ENCODE measurements at regions not wholly inside any gene's neighbourhood (a gene's known extent, or its start where the extent isn't known, plus 50 kb on each side); places are given as distances from the start of the nearest gene placed in this dataset.

DNA sequence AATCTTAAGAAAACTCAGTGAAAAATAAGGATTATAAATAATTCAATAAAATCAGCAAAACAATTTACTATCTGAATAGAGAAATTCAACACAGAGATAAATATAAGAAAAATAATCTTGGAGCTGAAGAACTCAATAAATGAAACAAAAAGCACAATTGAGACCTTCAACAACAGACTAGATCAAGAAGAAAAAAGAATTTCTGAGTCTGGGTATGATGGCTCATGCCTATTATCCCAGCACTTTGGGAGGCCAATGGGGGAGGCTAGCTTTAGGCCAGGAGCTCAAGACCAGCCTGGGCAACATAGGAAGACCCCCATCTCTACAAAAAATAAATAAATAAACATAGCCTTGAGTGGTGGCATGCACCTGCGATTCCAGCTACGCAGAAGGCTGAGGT, 1295.7 kb upstream of the NRXN1 start:
- DNase-seq = no peak
- Histone ChIP-seq H3K27me3 (no peaks in the 10 kb centered on the region), H3K36me3 (no peaks in the 10 kb centered on the region), H3K4me3 (ENCODE audit: low read depth, low read length) (no peak overlapping the region), H3K4me1 (no peaks in the 10 kb centered on the region), H3K9me3 (no peaks in the 10 kb centered on the region)
- TF ChIP-seq, protein P1, sequence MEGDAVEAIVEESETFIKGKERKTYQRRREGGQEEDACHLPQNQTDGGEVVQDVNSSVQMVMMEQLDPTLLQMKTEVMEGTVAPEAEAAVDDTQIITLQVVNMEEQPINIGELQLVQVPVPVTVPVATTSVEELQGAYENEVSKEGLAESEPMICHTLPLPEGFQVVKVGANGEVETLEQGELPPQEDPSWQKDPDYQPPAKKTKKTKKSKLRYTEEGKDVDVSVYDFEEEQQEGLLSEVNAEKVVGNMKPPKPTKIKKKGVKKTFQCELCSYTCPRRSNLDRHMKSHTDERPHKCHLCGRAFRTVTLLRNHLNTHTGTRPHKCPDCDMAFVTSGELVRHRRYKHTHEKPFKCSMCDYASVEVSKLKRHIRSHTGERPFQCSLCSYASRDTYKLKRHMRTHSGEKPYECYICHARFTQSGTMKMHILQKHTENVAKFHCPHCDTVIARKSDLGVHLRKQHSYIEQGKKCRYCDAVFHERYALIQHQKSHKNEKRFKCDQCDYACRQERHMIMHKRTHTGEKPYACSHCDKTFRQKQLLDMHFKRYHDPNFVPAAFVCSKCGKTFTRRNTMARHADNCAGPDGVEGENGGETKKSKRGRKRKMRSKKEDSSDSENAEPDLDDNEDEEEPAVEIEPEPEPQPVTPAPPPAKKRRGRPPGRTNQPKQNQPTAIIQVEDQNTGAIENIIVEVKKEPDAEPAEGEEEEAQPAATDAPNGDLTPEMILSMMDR (IDR thresholded peaks at IDR 0.05; ENCODE audit: low read depth, low read length) = no peak

DNA sequence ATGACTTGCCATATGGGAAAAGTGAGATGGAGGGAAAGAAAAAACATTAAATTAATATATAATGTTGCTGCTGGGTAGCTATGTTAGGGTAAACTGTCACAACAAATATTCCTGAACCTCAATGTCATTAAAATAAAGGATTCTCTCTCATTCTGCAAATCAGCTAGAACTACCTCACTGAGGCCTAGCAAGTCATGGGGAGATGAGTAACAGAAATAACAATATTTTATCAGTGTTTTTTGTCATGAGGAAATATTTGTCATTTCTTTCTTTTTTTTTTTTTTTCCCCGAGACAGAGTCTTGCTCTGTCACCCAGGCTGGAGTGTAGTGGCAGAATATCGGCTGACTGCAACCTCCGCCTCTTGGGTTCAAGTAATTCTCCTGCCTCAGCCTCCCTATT, 1282.3 kb upstream of the NRXN1 start:
- DNase-seq = no peak
- no peak overlapping the region for H3K4me3 ChIP-seq (ENCODE audit: low read depth, low read length)
- no peaks in the 10 kb centered on the region for H3K27me3 ChIP-seq
- no peaks in the 10 kb centered on the region for H3K36me3 ChIP-seq
- TF ChIP-seq, protein P1 (IDR thresholded peaks at IDR 0.05; ENCODE audit: low read depth, low read length) = no peak
- no peaks in the 10 kb centered on the region for H3K9me3 ChIP-seq
- no peaks in the 10 kb centered on the region for H3K4me1 ChIP-seq

GRCh38 chr2:52312486-52312885, 1280.6 kb upstream of the NRXN1 start:
- H3K4me3 ChIP-seq (ENCODE audit: low read depth, low read length) = no peak overlapping the region
- H3K36me3 ChIP-seq = no peaks in the 10 kb centered on the region
- DNase-seq = no peak
- no peaks in the 10 kb centered on the region for H3K27me3 ChIP-seq
- no peaks in the 10 kb centered on the region for H3K4me1 ChIP-seq
- no peaks in the 10 kb centered on the region for H3K9me3 ChIP-seq
- TF ChIP-seq, protein P1 (IDR thresholded peaks at IDR 0.05; ENCODE audit: low read depth, low read length) = no peak

DNA sequence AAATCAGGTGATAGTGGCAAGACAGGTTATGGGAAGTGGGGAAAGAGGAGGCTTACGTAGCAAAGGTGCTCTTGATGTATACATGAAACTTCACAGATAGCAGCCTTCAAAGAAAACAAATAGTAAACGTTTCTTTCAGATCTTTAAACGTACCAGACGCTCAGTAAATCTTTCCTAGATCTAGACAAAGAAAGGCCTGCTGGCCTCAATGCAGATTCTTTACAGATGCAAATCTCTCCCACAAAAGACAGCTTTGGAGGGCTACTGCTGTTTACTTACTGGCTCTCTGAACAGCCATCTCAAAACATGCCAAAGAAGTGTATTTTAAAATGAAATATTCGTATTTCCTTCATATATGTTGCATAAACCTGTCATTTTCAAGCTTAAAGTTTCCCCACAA, 1279.9 kb upstream of the NRXN1 start:
- no peaks in the 10 kb centered on the region for H3K4me1 ChIP-seq
- H3K27me3 ChIP-seq = no peaks in the 10 kb centered on the region
- TF ChIP-seq, protein P1 (IDR thresholded peaks at IDR 0.05; ENCODE audit: low read depth, low read length) = no peak
- no peaks in the 10 kb centered on the region for H3K36me3 ChIP-seq
- no peaks in the 10 kb centered on the region for H3K9me3 ChIP-seq
- DNase-seq = no peak
- H3K4me3 ChIP-seq (ENCODE audit: low read depth, low read length) = no peak overlapping the region

DNA sequence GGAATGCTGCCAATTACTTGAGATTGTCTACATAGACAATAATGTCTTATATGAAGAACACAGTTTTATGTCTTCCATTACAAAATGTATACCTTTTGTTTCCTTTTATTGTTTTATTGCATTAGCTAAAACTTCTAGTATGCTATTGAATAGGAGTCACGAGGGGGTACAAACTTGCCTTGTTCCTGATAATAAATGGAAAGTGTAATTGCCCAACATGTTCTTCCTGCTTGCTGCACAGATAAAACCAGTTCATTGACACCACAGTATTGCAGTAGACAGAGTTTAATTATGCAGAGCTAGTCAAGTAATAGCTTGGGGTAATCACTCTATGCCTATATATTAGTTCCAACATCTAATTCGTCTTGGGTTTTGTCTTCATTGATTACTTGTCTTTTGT, 1276.2 kb upstream of the NRXN1 start:
- no peaks in the 10 kb centered on the region for H3K9me3 ChIP-seq
- TF ChIP-seq, protein P1 (IDR thresholded peaks at IDR 0.05; ENCODE audit: low read depth, low read length) = no peak
- DNase-seq = no peak
- no peak overlapping the region for H3K4me3 ChIP-seq (ENCODE audit: low read depth, low read length)
- H3K4me1 ChIP-seq = no peaks in the 10 kb centered on the region
- H3K36me3 ChIP-seq = no peaks in the 10 kb centered on the region
- H3K27me3 ChIP-seq = no peaks in the 10 kb centered on the region

DNA sequence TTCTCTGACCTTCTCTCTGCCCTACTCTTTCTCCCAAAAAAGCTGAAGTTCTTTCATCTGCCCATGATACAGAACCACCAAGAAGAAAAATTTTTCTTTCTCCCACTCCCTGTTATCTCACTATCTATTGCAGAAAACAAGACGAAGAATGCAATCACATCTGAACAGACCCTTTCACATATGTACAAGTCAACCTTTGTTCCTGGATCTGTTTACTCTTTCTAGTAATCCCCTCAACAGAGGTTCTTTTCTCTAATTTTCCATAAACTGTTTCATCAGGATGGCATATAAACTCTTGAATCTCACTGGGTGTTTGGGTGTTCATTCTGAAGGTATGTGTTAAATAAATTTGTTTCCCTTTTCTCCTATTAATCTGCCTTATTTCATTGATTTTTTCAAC, 1262.7 kb upstream of the NRXN1 start:
- H3K9me3 ChIP-seq = no peaks in the 10 kb centered on the region
- H3K27me3 ChIP-seq = no peaks in the 10 kb centered on the region
- no peaks in the 10 kb centered on the region for H3K36me3 ChIP-seq
- no peak overlapping the region for H3K4me3 ChIP-seq (ENCODE audit: low read depth, low read length)
- no peaks in the 10 kb centered on the region for H3K4me1 ChIP-seq
- TF ChIP-seq, protein P1 (IDR thresholded peaks at IDR 0.05; ENCODE audit: low read depth, low read length) = no peak
- DNase-seq = no peak

Data from BE2C (cell line).